ENCODE measurements at regions not wholly inside any gene's neighbourhood (a gene's known extent, or its start where the extent isn't known, plus 50 kb on each side); places are given as distances from the start of the nearest gene placed in this dataset.

- TF ChIP-seq POLR2A (IDR thresholded peaks at IDR 0.05; ENCODE audit: insufficient read depth in 1 of 2, low read depth in 2 of 2, low read length in 2 of 2) = no peak
- no peak for TF ChIP-seq MEF2D (CRISPR knock-in tag; IDR thresholded peaks at IDR 0.05)
- TF ChIP-seq MED13 (CRISPR knock-in tag; IDR thresholded peaks at IDR 0.05) = no peak
- TF ChIP-seq RXRA (CRISPR knock-in tag; IDR thresholded peaks at IDR 0.05) = no peak
- TF ChIP-seq, protein P1, sequence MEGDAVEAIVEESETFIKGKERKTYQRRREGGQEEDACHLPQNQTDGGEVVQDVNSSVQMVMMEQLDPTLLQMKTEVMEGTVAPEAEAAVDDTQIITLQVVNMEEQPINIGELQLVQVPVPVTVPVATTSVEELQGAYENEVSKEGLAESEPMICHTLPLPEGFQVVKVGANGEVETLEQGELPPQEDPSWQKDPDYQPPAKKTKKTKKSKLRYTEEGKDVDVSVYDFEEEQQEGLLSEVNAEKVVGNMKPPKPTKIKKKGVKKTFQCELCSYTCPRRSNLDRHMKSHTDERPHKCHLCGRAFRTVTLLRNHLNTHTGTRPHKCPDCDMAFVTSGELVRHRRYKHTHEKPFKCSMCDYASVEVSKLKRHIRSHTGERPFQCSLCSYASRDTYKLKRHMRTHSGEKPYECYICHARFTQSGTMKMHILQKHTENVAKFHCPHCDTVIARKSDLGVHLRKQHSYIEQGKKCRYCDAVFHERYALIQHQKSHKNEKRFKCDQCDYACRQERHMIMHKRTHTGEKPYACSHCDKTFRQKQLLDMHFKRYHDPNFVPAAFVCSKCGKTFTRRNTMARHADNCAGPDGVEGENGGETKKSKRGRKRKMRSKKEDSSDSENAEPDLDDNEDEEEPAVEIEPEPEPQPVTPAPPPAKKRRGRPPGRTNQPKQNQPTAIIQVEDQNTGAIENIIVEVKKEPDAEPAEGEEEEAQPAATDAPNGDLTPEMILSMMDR (CRISPR knock-in tag; IDR thresholded peaks at IDR 0.05) = no peak
- no peak for TF ChIP-seq ZSCAN29 (CRISPR knock-in tag; conservative IDR thresholded peaks at IDR 0.05)
- TF ChIP-seq, protein P2, sequence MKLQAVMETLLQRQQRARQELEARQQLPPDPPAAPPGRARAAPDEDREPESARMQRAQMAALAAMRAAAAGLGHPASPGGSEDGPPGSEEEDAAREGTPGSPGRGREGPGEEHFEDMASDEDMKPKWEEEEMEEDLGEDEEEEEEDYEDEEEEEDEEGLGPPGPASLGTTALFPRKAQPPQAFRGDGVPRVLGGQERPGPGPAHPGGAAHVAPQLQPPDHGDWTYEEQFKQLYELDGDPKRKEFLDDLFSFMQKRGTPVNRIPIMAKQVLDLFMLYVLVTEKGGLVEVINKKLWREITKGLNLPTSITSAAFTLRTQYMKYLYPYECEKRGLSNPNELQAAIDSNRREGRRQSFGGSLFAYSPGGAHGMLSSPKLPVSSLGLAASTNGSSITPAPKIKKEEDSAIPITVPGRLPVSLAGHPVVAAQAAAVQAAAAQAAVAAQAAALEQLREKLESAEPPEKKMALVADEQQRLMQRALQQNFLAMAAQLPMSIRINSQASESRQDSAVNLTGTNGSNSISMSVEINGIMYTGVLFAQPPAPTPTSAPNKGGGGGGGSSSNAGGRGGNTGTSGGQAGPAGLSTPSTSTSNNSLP (IDR thresholded peaks at IDR 0.05; ENCODE audit: low read depth, low read length) = no peak
- TF ChIP-seq U2AF2 (IDR thresholded peaks at IDR 0.05; ENCODE audit: low read depth, low read length) = no peak
Observed at GRCh38 chr1:118786454-118787155, 201.5 kb downstream of the TBX15 start.
